ENCODE measurements at regions not wholly inside any gene's neighbourhood (a gene's known extent, or its start where the extent isn't known, plus 50 kb on each side); places are given as distances from the start of the nearest gene placed in this dataset.

- WGBS (ENCODE audit: extremely low coverage, insufficient read length, low lambda C conversion rate), result no CpG with 5 or more reads among the region's 6 CpGs
- Histone ChIP-seq H3K27ac (ENCODE audit: insufficient read length, low read depth, low read length) (no peak overlapping the region), H3K79me1 (ENCODE audit: insufficient read depth, low read depth, low read length, poor library complexity, severe bottlenecking) (no peaks in the 10 kb centered on the region), H3K4me1 (ENCODE audit: insufficient read depth, low read length) (no peaks in the 10 kb centered on the region), H2BK15ac (ENCODE audit: low read depth, low read length) (no peak overlapping the region), H2AK5ac (ENCODE audit: insufficient read length, low read length) (no peak overlapping the region), H3K14ac (ENCODE audit: insufficient read depth, low read length) (no peak overlapping the region), H3K4me2 (ENCODE audit: insufficient read depth, insufficient read length, low read length) (no peak overlapping the region), H2BK20ac (ENCODE audit: low read depth, low read length, poor library complexity, severe bottlenecking) (no peak overlapping the region), H3K23ac (ENCODE audit: insufficient read length, low read depth, low read length) (no peak overlapping the region), H4K20me1 (ENCODE audit: control insufficient read depth, insufficient read depth, insufficient read length) (no peaks in the 10 kb centered on the region), H3K9ac (ENCODE audit: extremely low read depth, insufficient read length, low read length) (no peak overlapping the region), H3K23me2 (ENCODE audit: insufficient read length, low read depth, low read length, poor library complexity, severe bottlenecking) (no peaks in the 10 kb centered on the region), H3K18ac (ENCODE audit: insufficient read length, low read depth, low read length) (no peak overlapping the region), H3K79me2 (ENCODE audit: insufficient read depth, low read length) (0 out of 2 replicates have a peak, but pooled peaks cover 2% of the 10 kb centered on the region), H2BK5ac (ENCODE audit: insufficient read length, low read length) (no peak overlapping the region), H2AFZ (ENCODE audit: low read length) (no peak overlapping the region), H3K27me3 (ENCODE audit: insufficient read depth, low read length) (no peaks in the 10 kb centered on the region), H4K8ac (replicated peaks; ENCODE audit: insufficient read length, low read depth, low read length) (no peak overlapping the region), H3T11ph (ENCODE audit: low read length) (no peak overlapping the region), H2BK120ac (ENCODE audit: low read depth, low read length, poor library complexity, severe bottlenecking) (no peak overlapping the region), H3K56ac (ENCODE audit: insufficient read length, low read depth, low read length) (no peak overlapping the region), H4K91ac (ENCODE audit: insufficient read length, low read depth, low read length) (no peak overlapping the region), H2BK12ac (ENCODE audit: insufficient read length, low read depth, low read length) (no peak overlapping the region), H3K4ac (ENCODE audit: low read depth, low read length) (no peak overlapping the region), H3K9me3 (ENCODE audit: control insufficient read depth, low read depth, low read length) (no peaks in the 10 kb centered on the region), H4K5ac (ENCODE audit: insufficient read length, low read depth, low read length) (no peak overlapping the region)
- no peak overlapping the region for H3K27ac Mint-ChIP-seq
- no peak overlapping the region for H3K4me3 Mint-ChIP-seq
- TF ChIP-seq CTCF (conservative IDR thresholded peaks at IDR 0.05), result peak; percentile 59
- peaks cover 6 to 7% of the 10 kb centered on the region in 2 experiments for H3K4me1 Mint-ChIP-seq
- H3K27me3 Mint-ChIP-seq (ENCODE audit: low read depth), result no peaks in the 10 kb centered on the region
- H3K36me3 Mint-ChIP-seq (ENCODE audit: insufficient read depth in 1 of 3, low read depth in 3 of 3), result no peaks in the 10 kb centered on the region
- no peaks in the 10 kb centered on the region for H3K9me3 Mint-ChIP-seq
- peak; percentile 38 for DNase-seq
Observed at GRCh38 chr5:56314529-56314928, 81.4 kb upstream of the ANKRD55 start.

All from H9 (cell line).